PC-9 (cell line): ENCODE measurements at regions not wholly inside any gene's neighbourhood (a gene's known extent, or its start where the extent isn't known, plus 50 kb on each side); places are given as distances from the start of the nearest gene placed in this dataset.

ENCODE experiments used
- BruUV-seq: library from RNA; stranded (reverse); fragments of 400-500 nt; replicated peaks from 2 replicates; lab custom pipeline; 2021; lab: Mats Ljungman, UMichigan
- CTCF ChIA-PET: fragments of 300-600 bp; sonication (Branson Sonifier 250); formaldehyde crosslinking; loops from one replicate; lab custom pipeline; 2022; ENCODE audit warnings: antibody characterized with exemption; lab: Charles Lee
- POLR2A ChIA-PET: fragments of 300-600 bp; sonication (Branson Sonifier 250); formaldehyde crosslinking; loops from one replicate; lab custom pipeline; 2022; ENCODE audit warnings: antibody characterized with exemption; ENCODE audit not compliant: unreplicated experiment; lab: Charles Lee
- DNase-seq, 2 experiments: peaks; one replicate each; pipeline versions ENCODE4 v3.0.0 to v3.0.0-alpha.2; 2015 to 2022; ENCODE audit warnings: mixed read lengths in 1 of 2
- H2AFZ ChIP-seq: fragments of 200-600 bp; sonication (generic); 2 replicates; pipeline ENCODE4 v1.8.1; 2017; ENCODE audit warnings: antibody characterized with exemption
- H3F3A ChIP-seq: fragments of 200-600 bp; sonication (generic); 2 replicates; pipeline ENCODE4 v1.8.1; 2017; ENCODE audit warnings: antibody characterized with exemption, mild to moderate bottlenecking, low read depth; ENCODE audit not compliant: insufficient read depth
- H3K27ac ChIP-seq: fragments of 200-600 bp; sonication (generic); 2 replicates; pipeline ENCODE4 v1.6.1; 2016; ENCODE audit warnings: mixed run types
- H3K27me3 ChIP-seq: fragments of 200-600 bp; sonication (generic); 2 replicates; pipeline ENCODE4 v1.6.1; 2016; ENCODE audit warnings: low read depth, mixed run types; ENCODE audit not compliant: insufficient read depth
- H3K36me3 ChIP-seq: fragments of 200-600 bp; sonication (generic); 2 replicates; pipeline ENCODE4 v1.6.1; 2016; ENCODE audit warnings: low read depth, mixed run types
- H3K4me1 ChIP-seq: fragments of 200-600 bp; sonication (generic); replicated peaks from 2 replicates; pipeline ENCODE4 v1.6.1; 2016; ENCODE audit warnings: mixed run types; ENCODE audit not compliant: insufficient read depth
- H3K4me2 ChIP-seq: fragments of 200-600 bp; sonication (generic); 2 replicates; pipeline ENCODE4 v1.6.1; 2017; ENCODE audit warnings: mixed run types
- H3K4me3 ChIP-seq: fragments of 200-600 bp; sonication (generic); 2 replicates; pipeline ENCODE4 v1.6.1; 2016; ENCODE audit warnings: mixed run types
- H3K79me2 ChIP-seq: fragments of 200-600 bp; sonication (generic); 2 replicates; pipeline ENCODE4 v1.6.1; 2017; ENCODE audit warnings: low read depth, mixed run types
- H3K9me2 ChIP-seq: fragments of 200-600 bp; sonication (generic); 2 replicates; pipeline ENCODE4 v1.8.1; 2017; ENCODE audit warnings: mild to moderate bottlenecking; ENCODE audit not compliant: insufficient read depth
- H3K9me3 ChIP-seq: fragments of 200-600 bp; sonication (generic); 2 replicates; pipeline ENCODE4 v1.8.1; 2016; ENCODE audit warnings: low read depth; ENCODE audit not compliant: insufficient read depth
- H4K20me1 ChIP-seq: fragments of 200-600 bp; sonication (generic); 2 replicates; pipeline ENCODE4 v1.8.1; 2017; ENCODE audit not compliant: insufficient read depth
- EZH2 ChIP-seq: fragments of 200-600 bp; sonication (generic); IDR thresholded peaks from 2 replicates; pipeline ENCODE4 v1.8.0; 2017; ENCODE audit warnings: antibody characterized with exemption, low read depth
- intact Hi-C: fragments of 100-400 bp; cut with micrococcal nuclease; formaldehyde crosslinking; loops from one replicate; pipeline ENCODE4 v1.10.0; 2022; ENCODE audit not compliant: unreplicated experiment
- TF ChIP-seq, protein P1 (sequence below): fragments of 200-600 bp; sonication (generic); conservative IDR thresholded peaks from 2 replicates; pipeline ENCODE4 v1.6.1; 2017; ENCODE audit warnings: mixed run types, antibody characterized with exemption, mild to moderate bottlenecking, moderate library complexity

DNA sequence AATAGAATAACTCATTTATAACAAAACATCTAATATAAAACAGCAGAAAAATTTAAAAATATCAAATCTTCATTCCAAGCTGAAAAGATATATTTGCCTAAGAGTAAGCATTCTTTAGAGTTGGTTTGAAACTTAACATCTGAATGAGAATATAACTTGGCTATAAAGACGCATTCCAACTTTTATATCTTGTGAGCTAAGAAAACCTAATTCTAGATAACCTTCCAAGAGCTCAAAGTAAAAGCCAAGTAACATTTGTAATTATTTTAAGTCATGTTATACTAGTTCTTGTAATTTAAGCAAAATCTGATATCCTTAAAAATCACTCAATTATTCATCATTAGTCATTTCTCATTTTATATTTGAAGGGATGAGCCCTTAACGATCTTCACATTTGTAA lies 368.9 kb downstream of the C12orf50 start:
- BruUV-seq = no TSS peak
- H3K27me3 ChIP-seq = no peaks in the 10 kb centered on the region
- H3K9me3 ChIP-seq = no peaks in the 10 kb centered on the region
- no peak overlapping the region for H2AFZ ChIP-seq
- no peak overlapping the region for H3K4me3 ChIP-seq
- no peaks in the 10 kb centered on the region for H3K9me2 ChIP-seq
- H4K20me1 ChIP-seq = no peaks in the 10 kb centered on the region
- H3K79me2 ChIP-seq = no peaks in the 10 kb centered on the region
- H3K4me2 ChIP-seq = no peak overlapping the region
- no peaks in the 10 kb centered on the region for H3F3A ChIP-seq
- no peaks in the 10 kb centered on the region for H3K4me1 ChIP-seq
- TF ChIP-seq, protein P1, sequence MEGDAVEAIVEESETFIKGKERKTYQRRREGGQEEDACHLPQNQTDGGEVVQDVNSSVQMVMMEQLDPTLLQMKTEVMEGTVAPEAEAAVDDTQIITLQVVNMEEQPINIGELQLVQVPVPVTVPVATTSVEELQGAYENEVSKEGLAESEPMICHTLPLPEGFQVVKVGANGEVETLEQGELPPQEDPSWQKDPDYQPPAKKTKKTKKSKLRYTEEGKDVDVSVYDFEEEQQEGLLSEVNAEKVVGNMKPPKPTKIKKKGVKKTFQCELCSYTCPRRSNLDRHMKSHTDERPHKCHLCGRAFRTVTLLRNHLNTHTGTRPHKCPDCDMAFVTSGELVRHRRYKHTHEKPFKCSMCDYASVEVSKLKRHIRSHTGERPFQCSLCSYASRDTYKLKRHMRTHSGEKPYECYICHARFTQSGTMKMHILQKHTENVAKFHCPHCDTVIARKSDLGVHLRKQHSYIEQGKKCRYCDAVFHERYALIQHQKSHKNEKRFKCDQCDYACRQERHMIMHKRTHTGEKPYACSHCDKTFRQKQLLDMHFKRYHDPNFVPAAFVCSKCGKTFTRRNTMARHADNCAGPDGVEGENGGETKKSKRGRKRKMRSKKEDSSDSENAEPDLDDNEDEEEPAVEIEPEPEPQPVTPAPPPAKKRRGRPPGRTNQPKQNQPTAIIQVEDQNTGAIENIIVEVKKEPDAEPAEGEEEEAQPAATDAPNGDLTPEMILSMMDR = no peak
- no peak for TF ChIP-seq EZH2
- intact Hi-C loops = no loop called here
- no peak overlapping the region for H3K27ac ChIP-seq
- CTCF ChIA-PET = no interaction called here
- POLR2A ChIA-PET = no interaction called here
- no peaks in the 10 kb centered on the region for H3K36me3 ChIP-seq
- DNase-seq = no peak

- intact Hi-C loops = loop anchor here (10.0 kb wide), 1 partner anchor 212 kb away; no protein-coding TSS in a partner anchor
- ChIA-PET POLR2A (no interaction called here), CTCF (no interaction called here)
- H2AFZ ChIP-seq = no peak overlapping the region
- no peak overlapping the region for H3K4me2 ChIP-seq
- no peaks in the 10 kb centered on the region for H3K27me3 ChIP-seq
- H3K36me3 ChIP-seq = no peaks in the 10 kb centered on the region
- H3K27ac ChIP-seq = no peak overlapping the region
- no peaks in the 10 kb centered on the region for H3K79me2 ChIP-seq
- no peaks in the 10 kb centered on the region for H4K20me1 ChIP-seq
- DNase-seq = no peak
- H3K4me1 ChIP-seq = no peaks in the 10 kb centered on the region
- BruUV-seq = no TSS peak
- TF ChIP-seq, protein P1 = no peak
- no peak for TF ChIP-seq EZH2
- H3K4me3 ChIP-seq = no peak overlapping the region
- no peaks in the 10 kb centered on the region for H3F3A ChIP-seq
- H3K9me2 ChIP-seq = no peaks in the 10 kb centered on the region
- H3K9me3 ChIP-seq = no peaks in the 10 kb centered on the region
These were observed 372.9 kb downstream of the C12orf50 start for GRCh38 chr12:87656311-87656710.

DNA sequence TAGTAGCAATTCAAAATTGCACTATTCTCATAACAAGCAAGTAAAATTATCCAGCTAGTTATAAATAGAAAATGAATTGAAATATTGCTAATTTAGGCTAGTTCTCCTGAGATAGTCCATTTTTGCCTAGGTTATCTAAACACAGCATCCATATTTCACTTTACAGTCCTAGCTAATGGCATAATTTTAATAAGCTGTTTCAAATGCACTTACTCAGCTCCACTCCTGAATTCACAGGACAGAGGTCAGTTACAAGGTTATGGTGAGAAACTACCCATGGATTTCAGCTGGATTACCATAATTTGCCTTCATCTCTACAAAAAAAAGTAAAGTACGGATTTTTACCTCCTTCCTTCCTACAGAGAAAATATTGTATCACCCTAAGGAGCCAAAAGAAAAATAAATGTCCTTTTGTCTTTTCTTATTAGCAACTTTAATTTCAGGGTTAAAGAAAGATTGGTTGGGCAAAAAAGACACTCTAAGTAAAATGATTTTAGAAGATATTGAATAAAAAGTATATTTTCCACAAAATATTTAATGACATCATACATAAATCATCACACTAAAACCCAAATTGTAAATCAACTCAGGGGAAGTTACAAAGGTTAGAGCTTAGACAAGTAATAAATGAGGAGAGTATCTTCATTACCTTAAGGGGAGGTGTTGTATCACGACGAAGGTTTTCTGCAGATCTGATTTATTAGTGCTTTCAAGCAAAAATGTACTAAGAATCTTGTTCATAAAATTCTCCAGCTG lies 377.4 kb downstream of the C12orf50 start:
- Histone ChIP-seq H3K27me3 (no peaks in the 10 kb centered on the region), H3K4me1 (no peaks in the 10 kb centered on the region), H3K9me2 (no peaks in the 10 kb centered on the region), H3F3A (no peaks in the 10 kb centered on the region), H3K79me2 (no peaks in the 10 kb centered on the region), H3K36me3 (no peaks in the 10 kb centered on the region), H3K4me3 (no peak overlapping the region), H3K4me2 (no peak overlapping the region), H4K20me1 (no peaks in the 10 kb centered on the region), H3K9me3 (no peaks in the 10 kb centered on the region), H3K27ac (no peak overlapping the region), H2AFZ (no peak overlapping the region)
- no TSS peak for BruUV-seq
- CTCF ChIA-PET = no interaction called here
- intact Hi-C loops = loop anchor here (10.0 kb wide), 1 partner anchor 207 kb away; no protein-coding TSS in a partner anchor
- no peak for DNase-seq
- POLR2A ChIA-PET = no interaction called here
- no peak for TF ChIP-seq EZH2
- TF ChIP-seq, protein P1 = no peak
